ENCODE measurements at regions not wholly inside any gene's neighbourhood (a gene's known extent, or its start where the extent isn't known, plus 50 kb on each side); places are given as distances from the start of the nearest gene placed in this dataset.

DNA sequence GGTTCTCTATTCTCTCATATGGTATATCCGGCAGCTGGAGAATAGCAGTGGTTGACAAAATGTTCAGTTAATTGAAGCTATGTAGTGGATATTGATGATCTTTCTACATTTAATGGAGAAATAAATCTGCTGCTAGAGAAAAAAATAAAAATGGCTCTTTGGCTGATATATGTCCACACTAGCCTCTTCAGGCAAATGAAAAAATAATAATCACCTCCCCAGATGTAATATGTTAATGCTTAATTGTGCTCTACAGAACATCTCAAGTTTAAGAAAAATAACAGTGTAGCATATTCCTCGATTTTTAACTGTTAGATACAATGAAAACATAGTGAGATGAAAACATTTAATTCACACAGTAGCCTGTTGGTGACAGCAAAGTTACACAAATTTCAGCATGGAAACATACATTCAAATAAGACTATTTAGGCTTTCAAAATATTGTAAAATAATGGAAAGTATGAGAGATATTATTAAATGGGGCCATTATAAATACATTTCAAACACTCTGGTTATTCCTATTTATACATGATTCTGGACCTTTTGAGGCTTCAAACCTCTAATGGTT, 543.0 kb downstream of the MAT2B start:
- Histone ChIP-seq H3K27ac (ENCODE audit: control insufficient read depth, insufficient read depth) (no peak overlapping the region), H3K79me2 (ENCODE audit: control insufficient read depth, insufficient read depth, low read length) (no peaks in the 10 kb centered on the region), H3K4me3 (no peak overlapping the region), H3K4me1 (ENCODE audit: control insufficient read depth, insufficient read depth, low read length) (no peaks in the 10 kb centered on the region), H3K27me3 (replicated peaks in 1 of 2; ENCODE audit: control insufficient read depth in 2 of 2, insufficient read depth in 2 of 2, low read length in 1 of 2) (no peaks in the 10 kb centered on the region), H2AFZ (ENCODE audit: control insufficient read depth, low read depth, low read length) (no peak overlapping the region), H4K20me1 (ENCODE audit: control insufficient read depth, insufficient read depth) (no peaks in the 10 kb centered on the region), H3K36me3 (ENCODE audit: control insufficient read depth in 2 of 2, insufficient read depth in 2 of 2, low read length in 1 of 2) (no peaks in the 10 kb centered on the region), H3K4me2 (ENCODE audit: control insufficient read depth, insufficient read depth) (no peak overlapping the region), H3K9ac (ENCODE audit: control insufficient read depth, insufficient read depth, low read length) (no peak overlapping the region), H3K9me3 (replicated peaks; ENCODE audit: control insufficient read depth, insufficient read depth, low read length) (no peaks in the 10 kb centered on the region)
- WGBS (ENCODE audit: insufficient coverage, insufficient replicate concordance, low lambda C conversion rate, missing lambda C conversion rate): 46% methylated on average over 2 of the region's 2 CpGs
- DNase-seq (ENCODE audit: low read depth, low spot score) (no peak), ATAC-seq (no peak), FAIRE-seq (no peak)
- in situ Hi-C loops (cut with MboI): no loop called here
- TF ChIP-seq, protein P1, sequence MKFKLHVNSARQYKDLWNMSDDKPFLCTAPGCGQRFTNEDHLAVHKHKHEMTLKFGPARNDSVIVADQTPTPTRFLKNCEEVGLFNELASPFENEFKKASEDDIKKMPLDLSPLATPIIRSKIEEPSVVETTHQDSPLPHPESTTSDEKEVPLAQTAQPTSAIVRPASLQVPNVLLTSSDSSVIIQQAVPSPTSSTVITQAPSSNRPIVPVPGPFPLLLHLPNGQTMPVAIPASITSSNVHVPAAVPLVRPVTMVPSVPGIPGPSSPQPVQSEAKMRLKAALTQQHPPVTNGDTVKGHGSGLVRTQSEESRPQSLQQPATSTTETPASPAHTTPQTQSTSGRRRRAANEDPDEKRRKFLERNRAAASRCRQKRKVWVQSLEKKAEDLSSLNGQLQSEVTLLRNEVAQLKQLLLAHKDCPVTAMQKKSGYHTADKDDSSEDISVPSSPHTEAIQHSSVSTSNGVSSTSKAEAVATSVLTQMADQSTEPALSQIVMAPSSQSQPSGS (IDR thresholded peaks at IDR 0.05; ENCODE audit: low read length): no peak
- no peak for TF ChIP-seq PAX8 (IDR thresholded peaks at IDR 0.05)
- no peak for TF ChIP-seq YBX1 (IDR thresholded peaks at IDR 0.05)
- TF ChIP-seq PAX5 (IDR thresholded peaks at IDR 0.05; ENCODE audit: borderline replicate concordance, low read depth, low read length): no peak
- no peak for TF ChIP-seq SIN3A (IDR thresholded peaks at IDR 0.05; ENCODE audit: low read depth, low read length)
- no peak for TF ChIP-seq ZNF384 (IDR thresholded peaks at IDR 0.05; ENCODE audit: borderline replicate concordance, low read depth, low read length)
- no peak for TF ChIP-seq RAD21 (IDR thresholded peaks at IDR 0.05; ENCODE audit: insufficient read depth, low read depth, low read length)
- TF ChIP-seq STAT3 (IDR thresholded peaks at IDR 0.05; ENCODE audit: low read depth, low read length): no peak
- TF ChIP-seq BHLHE40 (IDR thresholded peaks at IDR 0.05; ENCODE audit: borderline replicate concordance in 1 of 2, low read depth in 2 of 2, low read length in 1 of 2): no peak
- no peak for TF ChIP-seq CHD2 (IDR thresholded peaks at IDR 0.05; ENCODE audit: borderline replicate concordance, low read depth, low read length)
- no peak for TF ChIP-seq ATF7 (IDR thresholded peaks at IDR 0.05; ENCODE audit: low read depth)
- no peak for TF ChIP-seq POLR2A (IDR thresholded peaks at IDR 0.05; ENCODE audit: low read depth, low read length)
- TF ChIP-seq ZNF274 (IDR thresholded peaks at IDR 0.05; ENCODE audit: insufficient read depth, insufficient read length): no peak
- ChIA-PET RAD21 (ENCODE audit: unreplicated experiment) (interaction anchor here (1.0 kb wide), 3 partner anchors 428 to 624 kb away, joined by 3 to 5 read pairs (median 5); no protein-coding TSS in a partner anchor), CTCF (interaction anchor here (0.6 to 1.9 kb wide), 11 partner anchors 14 to 456 kb away, joined by 3 to 10 read pairs (median 3); no protein-coding TSS in a partner anchor), POLR2A (no interaction called here), SMC1A (ENCODE audit: uncharacterized antibody, unreplicated experiment) (interaction anchor here (0.6 to 1.5 kb wide), 4 partner anchors 34 to 485 kb away, joined by 3 to 8 read pairs (median 4); no protein-coding TSS in a partner anchor)
- intact Hi-C loops (cut with micrococcal nuclease; ENCODE audit: unreplicated experiment): no loop called here
- no TSS peak for BruUV-seq (replicated peaks)

All from GM12878 (cell line).